CD4-positive, alpha-beta memory T cell (primary cell): ENCODE measurements at regions not wholly inside any gene's neighbourhood (a gene's known extent, or its start where the extent isn't known, plus 50 kb on each side); places are given as distances from the start of the nearest gene placed in this dataset.

Experiments
- CTCF ChIA-PET: fragments of 350-600 bp; sonication (Branson Sonifier 250); formaldehyde crosslinking; loops from one replicate; lab custom pipeline; 2021; ENCODE audit warnings: inconsistent platforms; ENCODE audit not compliant: partially characterized antibody; lab: Charles Lee
- POLR2A ChIA-PET: fragments of 350-600 bp; sonication (Branson Sonifier 250); formaldehyde crosslinking; loops from one replicate; lab custom pipeline; 2021; ENCODE audit not compliant: partially characterized antibody; lab: Charles Lee
- DNase-seq, 5 donors: peaks; one replicate each; pipeline versions ENCODE4 v3.0.0 to v3.0.0-alpha.2; 2020 to 2022; ENCODE audit warnings: mixed read lengths in 1 of 5
- H3K27ac ChIP-seq: one replicate; pipeline ENCODE4 v1.7.0; 2013; ENCODE audit warnings: low read depth, low read length
- H3K27me3 ChIP-seq: 2 replicates; pipeline ENCODE4 v1.7.0; 2013; ENCODE audit warnings: mild to moderate bottlenecking, low read length, moderate library complexity; ENCODE audit not compliant: insufficient read depth
- H3K36me3 ChIP-seq: 2 replicates; pipeline ENCODE4 v1.7.0; 2013; ENCODE audit warnings: mild to moderate bottlenecking, low read length, moderate library complexity; ENCODE audit not compliant: insufficient read depth
- H3K4me1 ChIP-seq: 2 replicates; pipeline ENCODE4 v1.7.0; 2013; ENCODE audit warnings: mild to moderate bottlenecking, low read length, moderate library complexity; ENCODE audit not compliant: insufficient read depth
- H3K4me3 ChIP-seq, 2 donors: one replicate each; pipeline ENCODE4 v1.7.0; 2013; ENCODE audit warnings: low read length in 2 of 2, mild to moderate bottlenecking in 1 of 2
- H3K9me3 ChIP-seq, 2 donors: one replicate each; pipeline ENCODE4 v1.7.0; 2013; ENCODE audit warnings: low read length in 2 of 2, control low read depth in 1 of 2; ENCODE audit not compliant: control insufficient read depth in 1 of 2
- H3K27ac Mint-ChIP-seq, 7 donors: one replicate each; pipeline ENCODE4 v1.8.0; 2020 to 2021; ENCODE audit warnings: mixed read lengths in 7 of 7, mild to moderate bottlenecking in 6 of 7, inconsistent platforms in 3 of 7, moderate library complexity in 3 of 7
- H3K27me3 Mint-ChIP-seq, 2 donors: one replicate each; pipeline ENCODE4 v1.8.0; 2020 to 2021; ENCODE audit warnings: mixed read lengths in 2 of 2
- H3K36me3 Mint-ChIP-seq, 2 donors: one replicate each; pipeline ENCODE4 v1.8.0; 2020 to 2021; ENCODE audit warnings: mixed read lengths in 2 of 2, inconsistent platforms in 1 of 2, mild to moderate bottlenecking in 1 of 2
- H3K4me1 Mint-ChIP-seq, 4 donors: one replicate each; pipeline ENCODE4 v1.8.0; 2020 to 2021; ENCODE audit warnings: mixed read lengths in 4 of 4, mild to moderate bottlenecking in 1 of 4
- H3K4me3 Mint-ChIP-seq, 8 donors: one replicate each; pipeline ENCODE4 v1.8.0; 2020 to 2021; ENCODE audit warnings: mixed read lengths in 8 of 8, mild to moderate bottlenecking in 7 of 8, moderate library complexity in 6 of 8, inconsistent platforms in 3 of 8
- H3K9me3 Mint-ChIP-seq, 8 donors: one replicate each; pipeline ENCODE4 v1.8.0; 2020 to 2021; ENCODE audit warnings: mixed read lengths in 8 of 8, mild to moderate bottlenecking in 5 of 8, inconsistent platforms in 3 of 8, moderate library complexity in 1 of 8
- intact Hi-C: fragments of 100-400 bp; cut with micrococcal nuclease; formaldehyde crosslinking; loops from one replicate; pipeline ENCODE4 v1.15.1; 2023

DNA sequence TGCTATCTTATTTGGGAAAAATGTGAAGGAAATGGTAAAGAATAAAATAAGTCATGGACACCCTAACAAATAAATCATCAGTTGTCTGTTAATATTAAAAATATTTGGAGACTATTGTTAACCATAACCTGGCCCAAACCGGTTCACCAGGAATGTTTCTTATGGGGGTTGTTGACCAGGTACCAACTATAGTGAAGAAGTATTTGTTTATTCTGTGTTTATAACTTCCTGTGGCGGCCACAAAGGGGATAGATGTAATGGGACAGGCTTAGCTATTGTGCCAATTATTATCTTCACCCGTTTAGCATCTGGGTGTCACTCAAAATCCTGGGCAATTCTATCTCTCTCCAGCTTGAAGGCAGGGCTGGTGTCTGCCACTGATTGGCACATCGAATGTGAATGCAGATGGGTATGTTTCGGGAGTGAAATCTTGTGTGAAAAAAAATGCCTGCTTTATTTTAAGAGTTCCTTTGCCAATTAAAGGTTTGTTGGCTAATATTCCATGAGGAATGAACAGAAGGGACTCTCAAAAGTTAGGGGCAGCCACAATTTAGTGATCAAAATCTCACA, 500.9 kb downstream of the ARL4A start:
- POLR2A ChIA-PET, result no interaction called here
- Histone ChIP-seq H3K36me3 (no peaks in the 10 kb centered on the region), H3K9me3 (no peaks in the 10 kb centered on the region), H3K4me1 (no peaks in the 10 kb centered on the region), H3K27ac (no peak overlapping the region), H3K4me3 (no peak overlapping the region), H3K27me3 (no peaks in the 10 kb centered on the region)
- Mint-ChIP-seq H3K27me3 (peaks cover 3% of the 10 kb centered on the region in 2 donors), H3K9me3 (no peaks in the 10 kb centered on the region), H3K27ac (no peak overlapping the region), H3K36me3 (no peaks in the 10 kb centered on the region), H3K4me3 (no peak overlapping the region), H3K4me1 (no peaks in the 10 kb centered on the region)
- CTCF ChIA-PET, result no interaction called here
- DNase-seq, result no peak
- intact Hi-C loops, result no loop called here

DNA sequence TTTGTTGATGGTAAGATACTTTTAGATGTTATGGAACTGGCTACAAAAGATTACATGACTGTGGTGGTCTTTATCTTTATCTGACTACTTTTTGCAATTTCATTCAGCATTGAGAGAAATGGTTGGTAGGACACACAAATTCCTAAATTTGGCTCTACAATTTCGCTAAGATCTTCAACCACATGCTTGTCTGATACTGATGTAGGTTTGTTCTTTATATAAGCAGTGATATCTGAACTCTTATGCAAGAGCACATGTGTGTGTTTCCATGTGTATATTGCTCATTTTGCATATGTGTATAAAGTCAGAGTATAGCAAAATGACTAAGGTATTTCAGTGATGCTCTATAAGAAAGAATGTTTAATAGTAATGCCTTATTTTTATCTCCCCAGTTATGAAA, 501.5 kb downstream of the ARL4A start:
- Histone ChIP-seq H3K9me3 (no peaks in the 10 kb centered on the region), H3K36me3 (no peaks in the 10 kb centered on the region), H3K4me1 (no peaks in the 10 kb centered on the region), H3K4me3 (no peak overlapping the region), H3K27ac (no peak overlapping the region), H3K27me3 (no peaks in the 10 kb centered on the region)
- no peak overlapping the region for H3K27ac Mint-ChIP-seq
- CTCF ChIA-PET, result no interaction called here
- intact Hi-C loops, result no loop called here
- H3K36me3 Mint-ChIP-seq, result no peaks in the 10 kb centered on the region
- POLR2A ChIA-PET, result no interaction called here
- H3K4me1 Mint-ChIP-seq, result no peaks in the 10 kb centered on the region
- peaks cover 3% of the 10 kb centered on the region in 2 donors for H3K27me3 Mint-ChIP-seq
- DNase-seq, result no peak
- H3K9me3 Mint-ChIP-seq, result no peaks in the 10 kb centered on the region
- no peak overlapping the region for H3K4me3 Mint-ChIP-seq

GRCh38 chr7:13189668-13190067, 502.2 kb downstream of the ARL4A start:
- no peak overlapping the region for H3K4me3 Mint-ChIP-seq
- intact Hi-C loops, result no loop called here
- DNase-seq, result no peak
- no peaks in the 10 kb centered on the region for H3K9me3 ChIP-seq
- no peaks in the 10 kb centered on the region for H3K4me1 ChIP-seq
- no peak overlapping the region for H3K27ac Mint-ChIP-seq
- ChIA-PET CTCF (no interaction called here), POLR2A (no interaction called here)
- no peaks in the 10 kb centered on the region for H3K36me3 Mint-ChIP-seq
- H3K27ac ChIP-seq, result no peak overlapping the region
- no peaks in the 10 kb centered on the region for H3K9me3 Mint-ChIP-seq
- H3K4me1 Mint-ChIP-seq, result no peaks in the 10 kb centered on the region
- no peaks in the 10 kb centered on the region for H3K36me3 ChIP-seq
- no peak overlapping the region for H3K4me3 ChIP-seq
- H3K27me3 ChIP-seq, result no peaks in the 10 kb centered on the region
- H3K27me3 Mint-ChIP-seq, result peaks cover 2 to 3% of the 10 kb centered on the region in 2 donors

DNA sequence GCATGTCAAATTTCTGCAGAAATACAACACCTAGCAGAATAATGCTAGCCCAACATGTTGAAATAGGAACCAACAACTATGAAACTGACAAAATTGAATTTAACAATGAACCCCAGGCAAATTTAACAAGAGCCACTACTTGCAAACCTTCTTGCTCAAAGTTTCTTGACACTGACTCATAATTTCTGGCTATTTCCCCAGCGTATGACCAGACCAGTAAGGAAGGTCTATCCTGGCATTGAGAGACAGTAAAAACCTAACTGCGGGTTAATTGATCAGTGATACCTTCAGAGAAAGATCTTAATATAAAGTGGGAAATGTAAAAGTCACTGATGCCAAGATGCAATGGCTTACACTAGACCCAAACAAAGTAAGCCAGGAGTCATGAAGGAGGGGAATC, 510.1 kb downstream of the ARL4A start:
- CTCF ChIA-PET, result no interaction called here
- Histone ChIP-seq H3K9me3 (no peaks in the 10 kb centered on the region), H3K4me1 (no peaks in the 10 kb centered on the region), H3K36me3 (no peaks in the 10 kb centered on the region), H3K27me3 (no peaks in the 10 kb centered on the region), H3K27ac (no peak overlapping the region), H3K4me3 (no peak overlapping the region)
- H3K36me3 Mint-ChIP-seq, result no peaks in the 10 kb centered on the region
- POLR2A ChIA-PET, result no interaction called here
- H3K9me3 Mint-ChIP-seq, result peaks cover 0 to 1% (median 0%) of the 10 kb centered on the region in 8 donors
- H3K27ac Mint-ChIP-seq, result no peak overlapping the region
- DNase-seq, result no peak
- no peak overlapping the region for H3K4me3 Mint-ChIP-seq
- intact Hi-C loops, result no loop called here
- H3K27me3 Mint-ChIP-seq, result peaks cover 0 to 4% of the 10 kb centered on the region in 2 donors
- peaks cover 0 to 2% (median 0%) of the 10 kb centered on the region in 4 donors for H3K4me1 Mint-ChIP-seq

- ChIA-PET CTCF (no interaction called here), POLR2A (no interaction called here)
- H3K9me3 Mint-ChIP-seq, result peaks cover 0 to 1% (median 0%) of the 10 kb centered on the region in 8 donors
- Histone ChIP-seq H3K27ac (no peak overlapping the region), H3K27me3 (no peaks in the 10 kb centered on the region), H3K4me3 (no peak overlapping the region), H3K4me1 (no peaks in the 10 kb centered on the region), H3K36me3 (no peaks in the 10 kb centered on the region), H3K9me3 (no peaks in the 10 kb centered on the region)
- H3K36me3 Mint-ChIP-seq, result no peaks in the 10 kb centered on the region
- intact Hi-C loops, result no loop called here
- no peak overlapping the region for H3K27ac Mint-ChIP-seq
- H3K27me3 Mint-ChIP-seq, result peaks cover 0 to 4% of the 10 kb centered on the region in 2 donors
- peaks cover 0 to 2% (median 0%) of the 10 kb centered on the region in 4 donors for H3K4me1 Mint-ChIP-seq
- H3K4me3 Mint-ChIP-seq, result no peak overlapping the region
- no peak for DNase-seq
Measured at GRCh38 chr7:13198036-13198435, 510.6 kb downstream of the ARL4A start.

DNA sequence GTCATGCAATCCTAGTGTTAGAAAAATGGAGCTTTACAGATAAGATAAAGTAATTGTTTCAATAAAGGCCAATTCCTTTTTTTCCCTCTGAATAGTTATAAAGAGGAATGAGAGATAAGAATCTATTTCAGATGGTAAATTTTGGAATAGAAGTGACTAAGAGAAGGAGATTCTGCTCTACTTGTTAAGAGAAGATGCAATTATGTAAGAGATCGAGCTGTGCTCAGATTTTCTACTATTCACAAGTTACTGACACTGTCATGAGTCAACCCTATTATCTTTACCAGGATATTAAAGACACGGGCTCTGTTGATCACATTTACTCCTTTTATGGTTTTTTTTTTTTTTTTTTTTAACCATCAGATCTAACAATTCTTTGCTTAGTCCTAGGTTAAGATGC, 511.3 kb downstream of the ARL4A start:
- H3K4me3 ChIP-seq, result no peak overlapping the region
- no peaks in the 10 kb centered on the region for H3K9me3 ChIP-seq
- Mint-ChIP-seq H3K27ac (no peak overlapping the region), H3K4me3 (no peak overlapping the region), H3K4me1 (peaks cover 0 to 2% (median 0%) of the 10 kb centered on the region in 4 donors), H3K36me3 (no peaks in the 10 kb centered on the region), H3K9me3 (peaks cover 0 to 1% (median 0%) of the 10 kb centered on the region in 8 donors), H3K27me3 (peaks cover 0 to 4% of the 10 kb centered on the region in 2 donors)
- no peak for DNase-seq
- ChIA-PET CTCF (no interaction called here), POLR2A (no interaction called here)
- intact Hi-C loops, result no loop called here
- H3K27me3 ChIP-seq, result no peaks in the 10 kb centered on the region
- no peaks in the 10 kb centered on the region for H3K4me1 ChIP-seq
- no peaks in the 10 kb centered on the region for H3K36me3 ChIP-seq
- no peak overlapping the region for H3K27ac ChIP-seq

DNA sequence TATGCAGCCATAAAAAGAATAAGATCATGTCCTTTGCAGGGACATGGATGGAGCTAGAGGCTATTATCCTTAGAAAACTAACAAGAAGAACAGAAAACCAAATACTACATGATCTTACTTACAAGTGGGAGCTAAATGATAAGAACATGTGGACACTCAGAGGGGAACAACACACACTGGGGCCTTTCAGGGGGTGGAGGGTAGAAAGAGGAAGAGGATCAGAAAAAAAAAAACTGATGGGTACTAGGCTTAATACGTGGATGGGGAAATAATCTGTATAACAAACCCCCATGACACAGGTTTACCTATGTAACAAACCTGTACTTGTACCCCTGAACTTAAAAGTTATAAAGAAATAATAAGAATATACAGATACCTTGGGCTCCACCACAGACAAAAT, 514.2 kb downstream of the ARL4A start:
- H3K36me3 ChIP-seq, result no peaks in the 10 kb centered on the region
- Mint-ChIP-seq H3K27me3 (peaks cover 0 to 4% of the 10 kb centered on the region in 2 donors), H3K36me3 (no peaks in the 10 kb centered on the region), H3K4me1 (peaks cover 0 to 2% (median 0%) of the 10 kb centered on the region in 4 donors), H3K9me3 (peaks cover 0 to 1% (median 0%) of the 10 kb centered on the region in 8 donors), H3K27ac (no peak overlapping the region), H3K4me3 (no peak overlapping the region)
- H3K9me3 ChIP-seq, result no peaks in the 10 kb centered on the region
- POLR2A ChIA-PET, result no interaction called here
- no peak overlapping the region for H3K4me3 ChIP-seq
- DNase-seq, result no peak
- no peaks in the 10 kb centered on the region for H3K27me3 ChIP-seq
- CTCF ChIA-PET, result no interaction called here
- intact Hi-C loops, result no loop called here
- H3K27ac ChIP-seq, result no peak overlapping the region
- H3K4me1 ChIP-seq, result no peaks in the 10 kb centered on the region

- no peak for DNase-seq
- no peak overlapping the region for H3K27ac ChIP-seq
- no peaks in the 10 kb centered on the region for H3K9me3 ChIP-seq
- H3K27me3 ChIP-seq, result no peaks in the 10 kb centered on the region
- intact Hi-C loops, result no loop called here
- H3K4me3 Mint-ChIP-seq, result no peak overlapping the region
- H3K36me3 Mint-ChIP-seq, result no peaks in the 10 kb centered on the region
- ChIA-PET CTCF (no interaction called here), POLR2A (no interaction called here)
- no peaks in the 10 kb centered on the region for H3K36me3 ChIP-seq
- H3K4me1 Mint-ChIP-seq, result peaks cover 0 to 4% (median 2%) of the 10 kb centered on the region in 4 donors
- H3K9me3 Mint-ChIP-seq, result no peaks in the 10 kb centered on the region
- no peaks in the 10 kb centered on the region for H3K27me3 Mint-ChIP-seq
- no peaks in the 10 kb centered on the region for H3K4me1 ChIP-seq
- H3K27ac Mint-ChIP-seq, result no peak overlapping the region
- no peak overlapping the region for H3K4me3 ChIP-seq
Measured at GRCh38 chr7:13217768-13218167, 530.3 kb downstream of the ARL4A start.
